ENCODE measurements at regions not wholly inside any gene's neighbourhood (a gene's known extent, or its start where the extent isn't known, plus 50 kb on each side); places are given as distances from the start of the nearest gene placed in this dataset.

- Histone ChIP-seq H3K36me3 (ENCODE audit: insufficient read depth) (no peaks in the 10 kb centered on the region), H4K20me1 (replicated peaks; ENCODE audit: insufficient read depth) (no peaks in the 10 kb centered on the region), H3K4me3 (no peak overlapping the region), H3K4me1 (ENCODE audit: insufficient read depth) (peaks cover 16% of the 10 kb centered on the region), H3F3A (replicated peaks; ENCODE audit: low read depth) (no peaks in the 10 kb centered on the region), H3K9me2 (ENCODE audit: insufficient read depth) (no peaks in the 10 kb centered on the region), H3K4me2 (no peak overlapping the region), H3K27me3 (ENCODE audit: insufficient read depth) (no peaks in the 10 kb centered on the region), H3K79me2 (replicated peaks; ENCODE audit: insufficient read depth) (no peaks in the 10 kb centered on the region), H3K27ac (ENCODE audit: low read depth) (no peak overlapping the region), H2AFZ (no peak overlapping the region)
- Mint-ChIP-seq H3K27ac (no peak overlapping the region), H3K4me3 (no peak overlapping the region), H3K27me3 (ENCODE audit: insufficient read depth, low read depth, poor library complexity) (no peaks in the 10 kb centered on the region), H3K9me3 (no peaks in the 10 kb centered on the region; the same call in 2 of the 3 replicates), H3K4me1 (peaks cover 15% of the 10 kb centered on the region), H3K36me3 (ENCODE audit: low read depth) (no peaks in the 10 kb centered on the region)
- no peak for ATAC-seq
- TF ChIP-seq STAT1 (IDR thresholded peaks at IDR 0.05; ENCODE audit: unreplicated experiment) (no peak), JUNB (IDR thresholded peaks at IDR 0.05; ENCODE audit: unreplicated experiment) (no peak), CREB1 (CRISPR knock-in tag; IDR thresholded peaks at IDR 0.05; ENCODE audit: low read depth) (no peak), POLR2AphosphoS5 (IDR thresholded peaks at IDR 0.05; ENCODE audit: low read depth) (no peak), ZNF462 (CRISPR knock-in tag; IDR thresholded peaks at IDR 0.05) (no peak), REST (IDR thresholded peaks at IDR 0.05; ENCODE audit: unreplicated experiment) (no peak), EZH2 (IDR thresholded peaks at IDR 0.05; ENCODE audit: low read depth, unreplicated experiment) (no peak), CTCF (conservative IDR thresholded peaks at IDR 0.05; ENCODE audit: low read depth in 2 of 2) (no peak), ZNF114 (CRISPR knock-in tag; IDR thresholded peaks at IDR 0.05) (no peak), ETS1 (IDR thresholded peaks at IDR 0.05) (no peak), NANOG (IDR thresholded peaks at IDR 0.05; ENCODE audit: borderline replicate concordance) (no peak), ZNF331 (CRISPR knock-in tag; IDR thresholded peaks at IDR 0.05; ENCODE audit: low read depth) (no peak), EZH2phosphoT487 (IDR thresholded peaks at IDR 0.05; ENCODE audit: unreplicated experiment) (no peak)
- no peak for DNase-seq (ENCODE audit: low spot score)
These were observed 88.7 kb upstream of the TEX51 start for GRCh38 chr2:126810001-126810400.
